Nephron (organoid): ENCODE measurements at regions not wholly inside any gene's neighbourhood (a gene's known extent, or its start where the extent isn't known, plus 50 kb on each side); places are given as distances from the start of the nearest gene placed in this dataset.

ENCODE experiments used
- H3K27ac Mint-ChIP-seq, 3 experiments: 2 replicates each; pipeline ENCODE4 v1.8.0; 2020; ENCODE audit warnings: mixed read lengths in 3 of 3, mild to moderate bottlenecking in 2 of 3, moderate library complexity in 1 of 3
- H3K27me3 Mint-ChIP-seq: 2 replicates; pipeline ENCODE4 v1.8.0; 2021; ENCODE audit warnings: low read depth, mild to moderate bottlenecking, moderate library complexity, mixed read lengths
- H3K36me3 Mint-ChIP-seq: 2 replicates; pipeline ENCODE4 v1.8.0; 2020; ENCODE audit warnings: low read depth, mixed read lengths
- H3K4me1 Mint-ChIP-seq: 2 replicates; pipeline ENCODE4 v1.8.0; 2020; ENCODE audit warnings: mixed read lengths
- H3K4me3 Mint-ChIP-seq, 3 experiments: 2 replicates each; pipeline ENCODE4 v1.8.0; 2020; ENCODE audit warnings: mild to moderate bottlenecking in 3 of 3, mixed read lengths in 3 of 3, moderate library complexity in 2 of 3
- H3K9me3 Mint-ChIP-seq: 2 replicates; pipeline ENCODE4 v1.8.0; 2020; ENCODE audit warnings: mixed read lengths
- TF ChIP-seq, protein P1 (sequence below), 3 experiments: fragments of 200-600 bp; sonication (generic); IDR thresholded peaks; one replicate each; pipeline ENCODE4 v1.5.0; 2021; ENCODE audit warnings: antibody characterized with exemption in 3 of 3; ENCODE audit not compliant: unreplicated experiment in 3 of 3

DNA sequence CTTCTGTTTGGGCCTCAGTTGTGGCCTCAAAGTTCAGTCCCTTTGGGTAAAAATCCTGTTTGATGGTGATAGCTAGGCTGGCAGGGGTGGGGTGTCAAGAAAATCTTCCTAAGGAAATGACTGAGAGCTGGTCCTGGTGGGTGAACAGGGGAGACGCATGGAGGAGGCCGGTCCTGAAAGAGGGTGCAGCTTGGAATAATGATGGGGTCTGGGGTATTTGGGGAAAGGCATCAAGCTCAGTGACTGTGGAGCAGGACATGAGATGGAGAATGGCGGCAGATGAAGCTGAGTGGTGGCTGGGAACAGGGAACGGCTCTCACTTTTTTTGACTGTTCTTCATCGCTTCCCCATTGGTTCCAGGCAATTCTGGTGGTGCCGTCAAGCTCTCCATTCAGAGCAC, 140.7 kb upstream of the PKDCC start:
- H3K27me3 Mint-ChIP-seq = peaks cover 5% of the 10 kb centered on the region
- no peaks in the 10 kb centered on the region for H3K9me3 Mint-ChIP-seq
- no peak overlapping the region for H3K4me3 Mint-ChIP-seq
- H3K4me1 Mint-ChIP-seq = peaks cover 85% of the 10 kb centered on the region
- TF ChIP-seq, protein P1, sequence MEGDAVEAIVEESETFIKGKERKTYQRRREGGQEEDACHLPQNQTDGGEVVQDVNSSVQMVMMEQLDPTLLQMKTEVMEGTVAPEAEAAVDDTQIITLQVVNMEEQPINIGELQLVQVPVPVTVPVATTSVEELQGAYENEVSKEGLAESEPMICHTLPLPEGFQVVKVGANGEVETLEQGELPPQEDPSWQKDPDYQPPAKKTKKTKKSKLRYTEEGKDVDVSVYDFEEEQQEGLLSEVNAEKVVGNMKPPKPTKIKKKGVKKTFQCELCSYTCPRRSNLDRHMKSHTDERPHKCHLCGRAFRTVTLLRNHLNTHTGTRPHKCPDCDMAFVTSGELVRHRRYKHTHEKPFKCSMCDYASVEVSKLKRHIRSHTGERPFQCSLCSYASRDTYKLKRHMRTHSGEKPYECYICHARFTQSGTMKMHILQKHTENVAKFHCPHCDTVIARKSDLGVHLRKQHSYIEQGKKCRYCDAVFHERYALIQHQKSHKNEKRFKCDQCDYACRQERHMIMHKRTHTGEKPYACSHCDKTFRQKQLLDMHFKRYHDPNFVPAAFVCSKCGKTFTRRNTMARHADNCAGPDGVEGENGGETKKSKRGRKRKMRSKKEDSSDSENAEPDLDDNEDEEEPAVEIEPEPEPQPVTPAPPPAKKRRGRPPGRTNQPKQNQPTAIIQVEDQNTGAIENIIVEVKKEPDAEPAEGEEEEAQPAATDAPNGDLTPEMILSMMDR (IDR thresholded peaks at IDR 0.05; ENCODE audit: unreplicated experiment in 3 of 3) = no peak
- peak overlapping the region; percentile 87 to 92 (median 91) for H3K27ac Mint-ChIP-seq
- H3K36me3 Mint-ChIP-seq = no peaks in the 10 kb centered on the region

DNA sequence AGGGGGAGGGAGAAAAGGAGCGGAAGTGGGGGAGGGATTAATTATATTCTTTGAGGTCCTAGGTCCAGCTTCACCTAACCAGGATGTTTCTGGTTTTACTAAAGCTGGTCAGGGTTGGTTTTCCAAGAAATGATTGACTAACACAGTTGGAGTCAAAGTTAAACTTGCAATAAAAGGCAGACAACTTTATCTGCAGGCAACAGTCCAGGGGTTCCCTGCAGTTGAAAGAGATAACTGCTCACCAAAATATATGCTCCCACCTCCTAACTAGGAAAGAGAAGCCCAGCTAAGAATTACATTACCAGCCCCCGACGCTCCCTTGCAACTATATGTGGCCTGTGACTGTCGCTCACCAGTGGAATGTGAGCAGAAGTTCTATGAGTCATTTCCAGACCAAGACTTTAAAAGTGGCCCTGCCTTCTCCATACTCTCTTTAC, 140.0 kb upstream of the PKDCC start:
- peak overlapping the region; percentile 87 to 92 (median 91) for H3K27ac Mint-ChIP-seq
- H3K4me3 Mint-ChIP-seq = peak overlapping the region in 2 of 3 experiments; percentile 3 to 4
- TF ChIP-seq, protein P1 (IDR thresholded peaks at IDR 0.05; ENCODE audit: unreplicated experiment in 3 of 3) = no peak
- H3K4me1 Mint-ChIP-seq = peaks cover 89% of the 10 kb centered on the region
- H3K36me3 Mint-ChIP-seq = no peaks in the 10 kb centered on the region
- no peaks in the 10 kb centered on the region for H3K9me3 Mint-ChIP-seq
- peaks cover 5% of the 10 kb centered on the region for H3K27me3 Mint-ChIP-seq

DNA sequence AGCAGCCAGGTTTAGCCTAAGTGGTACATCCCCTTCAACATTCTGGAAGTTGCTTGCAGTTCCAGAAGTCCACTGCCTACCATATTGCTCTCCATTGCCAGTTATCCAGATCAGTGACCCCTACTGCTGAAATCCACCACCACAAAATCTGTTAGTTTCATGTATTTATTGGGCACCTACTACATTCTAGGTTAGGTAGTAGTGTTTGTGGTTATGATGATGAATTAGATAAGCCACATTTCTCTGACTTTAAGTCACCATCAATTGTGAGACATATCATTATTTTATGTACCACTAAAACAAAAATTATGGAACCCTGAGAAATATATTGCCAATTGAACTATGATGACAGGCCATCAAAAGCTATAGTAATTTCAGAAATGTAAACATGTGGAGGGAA, 139.5 kb upstream of the PKDCC start:
- Mint-ChIP-seq H3K4me1 (peaks cover 88% of the 10 kb centered on the region), H3K9me3 (no peaks in the 10 kb centered on the region), H3K36me3 (no peaks in the 10 kb centered on the region), H3K27me3 (peaks cover 5% of the 10 kb centered on the region), H3K27ac (peak overlapping the region; percentile 87 to 92 (median 91)), H3K4me3 (no peak overlapping the region)
- TF ChIP-seq, protein P1 (IDR thresholded peaks at IDR 0.05; ENCODE audit: unreplicated experiment in 3 of 3) = no peak

DNA sequence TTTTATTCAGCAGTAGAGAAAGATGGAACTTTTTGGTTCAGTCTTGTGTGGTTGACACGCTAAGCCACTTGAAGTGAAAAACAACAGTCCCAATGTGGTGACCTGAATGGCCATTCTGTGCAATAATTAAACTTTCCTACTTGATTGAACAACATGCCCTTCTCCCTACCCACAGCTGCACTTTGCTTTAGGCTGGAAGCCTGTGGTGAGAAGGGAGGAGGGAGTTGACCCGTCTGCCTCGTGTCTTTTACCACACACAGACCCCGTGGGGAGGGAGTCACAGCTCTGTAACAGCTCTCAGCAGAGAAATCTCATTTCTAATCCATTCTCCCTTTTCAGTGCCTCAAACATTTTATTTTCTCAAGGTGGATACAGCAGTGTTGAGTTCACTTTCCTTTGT, 138.2 kb upstream of the PKDCC start:
- TF ChIP-seq, protein P1 (IDR thresholded peaks at IDR 0.05; ENCODE audit: unreplicated experiment in 3 of 3) = no peak
- peaks cover 4% of the 10 kb centered on the region for H3K36me3 Mint-ChIP-seq
- peak overlapping the region in 1 of 3 experiments; percentile 7 for H3K4me3 Mint-ChIP-seq
- H3K9me3 Mint-ChIP-seq = no peaks in the 10 kb centered on the region
- peak overlapping the region; percentile 71 to 93 (median 92) for H3K27ac Mint-ChIP-seq
- peaks cover 85% of the 10 kb centered on the region for H3K4me1 Mint-ChIP-seq
- H3K27me3 Mint-ChIP-seq = peaks cover 5% of the 10 kb centered on the region

DNA sequence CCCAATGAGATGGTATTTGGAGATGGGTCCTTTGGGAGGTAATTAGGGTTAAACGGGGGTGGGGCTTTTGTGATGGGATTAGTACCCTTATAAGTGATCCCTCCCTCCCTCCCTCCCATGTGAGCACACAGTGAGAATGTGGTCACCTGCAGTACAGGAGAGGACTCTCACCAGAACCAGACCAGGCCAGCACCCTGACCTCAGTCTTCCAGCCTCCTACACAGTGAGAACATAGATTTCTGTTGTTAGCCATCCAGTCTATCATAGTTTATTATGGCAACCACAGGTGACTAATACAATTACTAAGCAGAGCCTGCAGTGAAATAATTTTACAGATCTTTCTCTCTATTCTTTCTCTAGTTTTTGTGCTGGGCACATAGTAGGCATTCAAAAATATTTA, 137.7 kb upstream of the PKDCC start:
- H3K36me3 Mint-ChIP-seq = peaks cover 4% of the 10 kb centered on the region
- H3K9me3 Mint-ChIP-seq = no peaks in the 10 kb centered on the region
- peak overlapping the region; percentile 71 to 93 (median 92) for H3K27ac Mint-ChIP-seq
- peaks cover 5% of the 10 kb centered on the region for H3K27me3 Mint-ChIP-seq
- TF ChIP-seq, protein P1 (IDR thresholded peaks at IDR 0.05; ENCODE audit: unreplicated experiment in 3 of 3) = no peak
- H3K4me3 Mint-ChIP-seq = no peak overlapping the region
- H3K4me1 Mint-ChIP-seq = peaks cover 82% of the 10 kb centered on the region

DNA sequence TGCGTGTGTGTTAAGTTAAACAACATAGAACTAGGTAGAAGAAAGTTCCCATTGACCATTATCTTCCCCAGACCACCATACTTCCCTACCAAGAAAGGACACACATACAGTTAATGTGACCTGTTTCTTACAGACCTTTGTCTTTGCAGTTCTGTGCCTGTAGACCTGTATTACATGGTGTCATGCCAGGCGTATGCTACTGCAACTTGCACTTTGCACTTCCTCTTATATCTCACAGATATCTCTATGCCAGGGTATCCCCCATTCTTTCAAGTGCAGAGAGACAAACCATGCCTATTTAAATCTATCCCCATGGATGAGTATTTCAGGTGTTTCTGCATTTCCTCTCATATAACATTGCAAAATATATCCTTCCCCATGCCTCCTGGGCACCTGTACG, 136.8 kb upstream of the PKDCC start:
- Mint-ChIP-seq H3K36me3 (peaks cover 4% of the 10 kb centered on the region), H3K4me3 (no peak overlapping the region), H3K27ac (peak overlapping the region; percentile 28 to 51 (median 31)), H3K4me1 (peaks cover 73% of the 10 kb centered on the region), H3K9me3 (no peaks in the 10 kb centered on the region), H3K27me3 (peaks cover 6% of the 10 kb centered on the region)
- TF ChIP-seq, protein P1 (IDR thresholded peaks at IDR 0.05; ENCODE audit: unreplicated experiment in 3 of 3) = no peak
